Erythroblast (primary cell): ENCODE measurements at regions not wholly inside any gene's neighbourhood (a gene's known extent, or its start where the extent isn't known, plus 50 kb on each side); places are given as distances from the start of the nearest gene placed in this dataset.

Source experiments
- GATA1 ChIP-seq: IDR thresholded peaks from 2 replicates; pipeline ENCODE4 v1.6.1; 2011; ENCODE audit warnings: low read depth, mild to moderate bottlenecking, control low read depth, low read length, moderate library complexity
- POLR2A ChIP-seq: IDR thresholded peaks from 2 replicates; pipeline ENCODE4 v1.6.1; 2011; ENCODE audit warnings: mild to moderate bottlenecking, low read length

DNA sequence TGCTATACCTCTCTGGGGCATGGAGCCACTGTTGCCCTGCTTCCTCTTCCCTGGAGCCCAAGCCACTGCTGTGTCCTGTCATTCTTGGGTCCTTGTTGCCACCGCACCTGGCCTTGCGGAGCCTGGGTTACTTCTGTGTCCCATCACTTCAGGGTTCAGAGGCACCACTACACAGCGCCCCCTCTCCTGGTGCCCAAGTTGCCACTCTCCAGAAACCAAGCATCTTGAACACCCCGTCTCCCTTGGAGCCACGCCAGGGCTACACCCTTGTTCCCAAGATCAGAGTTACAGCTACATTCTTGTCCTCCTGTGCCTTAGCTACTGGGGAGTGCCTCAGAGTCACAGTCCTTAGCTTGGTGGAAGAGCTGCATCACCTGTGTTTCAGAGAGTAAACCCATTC lies 147.2 kb upstream of the CD180 start:
- TF ChIP-seq POLR2A = no peak
- TF ChIP-seq GATA1 = no peak
